H9 (cell line): ENCODE measurements at regions not wholly inside any gene's neighbourhood (a gene's known extent, or its start where the extent isn't known, plus 50 kb on each side); places are given as distances from the start of the nearest gene placed in this dataset.

Experiments
- DNase-seq: peaks from one replicate; pipeline ENCODE4 v3.0.0-alpha.2; 2017
- H2AFZ ChIP-seq: one replicate; pipeline ENCODE4 v1.6.1; 2013; ENCODE audit warnings: mild to moderate bottlenecking, low read length, control low read depth, moderate library complexity
- H2AK5ac ChIP-seq: 2 replicates; pipeline ENCODE4 v1.6.1; 2013; ENCODE audit warnings: low read length, control low read depth, mixed read lengths; ENCODE audit not compliant: insufficient read length
- H2BK120ac ChIP-seq: one replicate; pipeline ENCODE4 v1.6.1; 2013; ENCODE audit warnings: low read depth, mild to moderate bottlenecking, low read length, control low read depth, inconsistent platforms; ENCODE audit not compliant: poor library complexity, severe bottlenecking
- H2BK12ac ChIP-seq: 2 replicates; pipeline ENCODE4 v1.6.1; 2013; ENCODE audit warnings: low read length, control low read depth, mixed read lengths, low read depth; ENCODE audit not compliant: insufficient read length
- H2BK15ac ChIP-seq: 2 replicates; pipeline ENCODE4 v1.6.1; 2013; ENCODE audit warnings: low read depth, low read length, control low read depth
- H2BK20ac ChIP-seq: one replicate; pipeline ENCODE4 v1.6.1; 2013; ENCODE audit warnings: low read depth, mild to moderate bottlenecking, low read length, control low read depth, inconsistent platforms; ENCODE audit not compliant: poor library complexity, severe bottlenecking
- H2BK5ac ChIP-seq: 2 replicates; pipeline ENCODE4 v1.6.1; 2013; ENCODE audit warnings: low read length, control low read depth, mixed read lengths; ENCODE audit not compliant: insufficient read length
- H3K14ac ChIP-seq: 2 replicates; pipeline ENCODE4 v1.6.1; 2013; ENCODE audit warnings: low read length, control low read depth; ENCODE audit not compliant: insufficient read depth
- H3K18ac ChIP-seq: 2 replicates; pipeline ENCODE4 v1.6.1; 2013; ENCODE audit warnings: low read depth, mild to moderate bottlenecking, mixed read lengths, low read length, control low read depth; ENCODE audit not compliant: insufficient read length
- H3K23ac ChIP-seq: 2 replicates; pipeline ENCODE4 v1.6.1; 2013; ENCODE audit warnings: low read length, control low read depth, mixed read lengths, low read depth; ENCODE audit not compliant: insufficient read length
- H3K23me2 ChIP-seq: 2 replicates; pipeline ENCODE4 v1.6.1; 2013; ENCODE audit warnings: low read depth, mild to moderate bottlenecking, mixed read lengths, low read length, control low read depth; ENCODE audit not compliant: insufficient read length, poor library complexity, severe bottlenecking
- H3K27ac ChIP-seq: 2 replicates; pipeline ENCODE4 v1.5.1; 2013; ENCODE audit warnings: low read length, control low read depth, mixed read lengths, low read depth; ENCODE audit not compliant: insufficient read length
- H3K27me3 ChIP-seq: 2 replicates; pipeline ENCODE4 v1.6.1; 2013; ENCODE audit warnings: low read length, control low read depth, inconsistent platforms; ENCODE audit not compliant: insufficient read depth
- H3K4ac ChIP-seq: 2 replicates; pipeline ENCODE4 v1.6.1; 2013; ENCODE audit warnings: low read depth, mild to moderate bottlenecking, control low read depth, inconsistent platforms, low read length, moderate library complexity
- H3K4me1 ChIP-seq: 2 replicates; pipeline ENCODE4 v1.6.1; 2013; ENCODE audit warnings: low read length, control low read depth, inconsistent platforms; ENCODE audit not compliant: insufficient read depth
- H3K4me2 ChIP-seq: 2 replicates; pipeline ENCODE4 v1.6.1; 2013; ENCODE audit warnings: low read length, control low read depth, mixed read lengths; ENCODE audit not compliant: insufficient read length, insufficient read depth
- H3K56ac ChIP-seq: 2 replicates; pipeline ENCODE4 v1.6.1; 2013; ENCODE audit warnings: low read depth, mild to moderate bottlenecking, mixed read lengths, low read length, control low read depth; ENCODE audit not compliant: insufficient read length
- H3K79me1 ChIP-seq: 2 replicates; pipeline ENCODE4 v1.6.1; 2013; ENCODE audit warnings: low read depth, mild to moderate bottlenecking, moderate library complexity, low read length, control low read depth, inconsistent platforms; ENCODE audit not compliant: insufficient read depth, poor library complexity, severe bottlenecking
- H3K79me2 ChIP-seq: 2 replicates; pipeline ENCODE4 v1.6.1; 2013; ENCODE audit warnings: low read length, control low read depth, inconsistent platforms; ENCODE audit not compliant: insufficient read depth
- H3K9ac ChIP-seq: 2 replicates; pipeline ENCODE4 v1.6.1; 2013; ENCODE audit warnings: low read length, control low read depth, mixed read lengths; ENCODE audit not compliant: insufficient read length; ENCODE audit errors: extremely low read depth
- H3K9me3 ChIP-seq: one replicate; pipeline ENCODE4 v1.6.1; 2013; ENCODE audit warnings: low read depth, low read length, inconsistent platforms; ENCODE audit not compliant: control insufficient read depth
- H3T11ph ChIP-seq: one replicate; pipeline ENCODE4 v1.6.1; 2013; ENCODE audit warnings: mild to moderate bottlenecking, low read length, control low read depth, inconsistent platforms
- H4K20me1 ChIP-seq: one replicate; pipeline ENCODE4 v1.6.1; 2013; ENCODE audit not compliant: control insufficient read depth, insufficient read length, insufficient read depth
- H4K5ac ChIP-seq: 2 replicates; pipeline ENCODE4 v1.6.1; 2013; ENCODE audit warnings: low read depth, mild to moderate bottlenecking, mixed read lengths, low read length, control low read depth; ENCODE audit not compliant: insufficient read length
- H4K8ac ChIP-seq: replicated peaks from 2 replicates; pipeline ENCODE4 v1.6.1; 2013; ENCODE audit warnings: low read length, control low read depth, mixed read lengths, low read depth; ENCODE audit not compliant: insufficient read length
- H4K91ac ChIP-seq: 2 replicates; pipeline ENCODE4 v1.6.1; 2013; ENCODE audit warnings: low read depth, mild to moderate bottlenecking, moderate library complexity, mixed read lengths, low read length, control low read depth; ENCODE audit not compliant: insufficient read length
- H3K27ac Mint-ChIP-seq, 3 experiments: 2 replicates in 2 of 3; 3 replicates in 1 of 3; pipeline ENCODE4 v1.8.0; 2020 to 2021; ENCODE audit warnings: mixed read lengths in 3 of 3, mild to moderate bottlenecking in 1 of 3, moderate library complexity in 1 of 3
- H3K27me3 Mint-ChIP-seq: 2 replicates; pipeline ENCODE4 v1.8.0; 2021; ENCODE audit warnings: low read depth, mild to moderate bottlenecking, moderate library complexity, mixed read lengths
- H3K36me3 Mint-ChIP-seq, 3 experiments: 2 replicates in 2 of 3; 3 replicates in 1 of 3; pipeline ENCODE4 v1.8.0; 2020 to 2021; ENCODE audit warnings: low read depth in 3 of 3, mixed read lengths in 3 of 3; ENCODE audit not compliant: insufficient read depth in 1 of 3
- H3K4me1 Mint-ChIP-seq, 2 experiments: 2 replicates each; pipeline ENCODE4 v1.8.0; 2020; ENCODE audit warnings: mixed read lengths in 2 of 2
- H3K4me3 Mint-ChIP-seq, 2 experiments: 2 replicates in 1 of 2; 3 replicates in 1 of 2; pipeline ENCODE4 v1.8.0; 2020 to 2021; ENCODE audit warnings: mild to moderate bottlenecking in 2 of 2, mixed read lengths in 2 of 2, moderate library complexity in 1 of 2
- H3K9me3 Mint-ChIP-seq, 2 experiments: 2 replicates in 1 of 2; 3 replicates in 1 of 2; pipeline ENCODE4 v1.8.0; 2020; ENCODE audit warnings: mild to moderate bottlenecking in 2 of 2, mixed read lengths in 2 of 2, moderate library complexity in 1 of 2
- WGBS: extraction: QIAGEN DNeasy Blood & Tissue Kit; methylation state at CpG from one replicate; pipeline ENCODE4 v1.1.7; 2013; ENCODE audit warnings: missing lambda C conversion rate, low lambda C conversion rate, mixed read lengths; ENCODE audit not compliant: insufficient read length; ENCODE audit errors: extremely low coverage; 5-methylcytosine and 5-hydroxymethylcytosine counted together
- TF ChIP-seq, protein P1 (sequence below): fragments of 200-600 bp; sonication (generic); conservative IDR thresholded peaks from 3 replicates; pipeline ENCODE4 v1.8.0; 2021; ENCODE audit warnings: antibody characterized with exemption, mild to moderate bottlenecking

- Histone ChIP-seq H3K4me2 (no peak overlapping the region), H3K27ac (no peak overlapping the region), H4K91ac (no peak overlapping the region), H3K23me2 (no peaks in the 10 kb centered on the region), H3T11ph (no peak overlapping the region), H2BK12ac (no peak overlapping the region), H3K79me1 (no peaks in the 10 kb centered on the region), H4K5ac (no peak overlapping the region), H3K14ac (no peak overlapping the region), H2BK20ac (no peak overlapping the region), H3K23ac (no peak overlapping the region), H3K4me1 (no peaks in the 10 kb centered on the region), H3K56ac (no peak overlapping the region), H4K20me1 (no peaks in the 10 kb centered on the region), H4K8ac (no peak overlapping the region), H3K9ac (no peak overlapping the region), H2AFZ (no peak overlapping the region), H3K79me2 (no peaks in the 10 kb centered on the region), H2BK15ac (no peak overlapping the region), H3K18ac (no peak overlapping the region), H2AK5ac (no peak overlapping the region), H2BK120ac (no peak overlapping the region), H3K4ac (no peak overlapping the region), H2BK5ac (no peak overlapping the region), H3K9me3 (no peaks in the 10 kb centered on the region), H3K27me3 (no peaks in the 10 kb centered on the region)
- WGBS, result no CpG with 5 or more reads among the region's 3 CpGs
- no peak for DNase-seq
- TF ChIP-seq, protein P1, sequence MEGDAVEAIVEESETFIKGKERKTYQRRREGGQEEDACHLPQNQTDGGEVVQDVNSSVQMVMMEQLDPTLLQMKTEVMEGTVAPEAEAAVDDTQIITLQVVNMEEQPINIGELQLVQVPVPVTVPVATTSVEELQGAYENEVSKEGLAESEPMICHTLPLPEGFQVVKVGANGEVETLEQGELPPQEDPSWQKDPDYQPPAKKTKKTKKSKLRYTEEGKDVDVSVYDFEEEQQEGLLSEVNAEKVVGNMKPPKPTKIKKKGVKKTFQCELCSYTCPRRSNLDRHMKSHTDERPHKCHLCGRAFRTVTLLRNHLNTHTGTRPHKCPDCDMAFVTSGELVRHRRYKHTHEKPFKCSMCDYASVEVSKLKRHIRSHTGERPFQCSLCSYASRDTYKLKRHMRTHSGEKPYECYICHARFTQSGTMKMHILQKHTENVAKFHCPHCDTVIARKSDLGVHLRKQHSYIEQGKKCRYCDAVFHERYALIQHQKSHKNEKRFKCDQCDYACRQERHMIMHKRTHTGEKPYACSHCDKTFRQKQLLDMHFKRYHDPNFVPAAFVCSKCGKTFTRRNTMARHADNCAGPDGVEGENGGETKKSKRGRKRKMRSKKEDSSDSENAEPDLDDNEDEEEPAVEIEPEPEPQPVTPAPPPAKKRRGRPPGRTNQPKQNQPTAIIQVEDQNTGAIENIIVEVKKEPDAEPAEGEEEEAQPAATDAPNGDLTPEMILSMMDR, result no peak
- no peak overlapping the region for H3K4me3 Mint-ChIP-seq
- H3K27me3 Mint-ChIP-seq, result peaks cover 5% of the 10 kb centered on the region; the same call in 1 of the 2 replicates
- H3K9me3 Mint-ChIP-seq, result no peaks in the 10 kb centered on the region; a peak in 2 of 5 replicates
- no peaks in the 10 kb centered on the region for H3K4me1 Mint-ChIP-seq
- no peaks in the 10 kb centered on the region for H3K36me3 Mint-ChIP-seq
- H3K27ac Mint-ChIP-seq, result no peak overlapping the region
These were observed 303.5 kb upstream of the TSHZ2 start for GRCh38 chr20:52668626-52669025.
